ENCODE measurements at regions not wholly inside any gene's neighbourhood (a gene's known extent, or its start where the extent isn't known, plus 50 kb on each side); places are given as distances from the start of the nearest gene placed in this dataset.

DNA sequence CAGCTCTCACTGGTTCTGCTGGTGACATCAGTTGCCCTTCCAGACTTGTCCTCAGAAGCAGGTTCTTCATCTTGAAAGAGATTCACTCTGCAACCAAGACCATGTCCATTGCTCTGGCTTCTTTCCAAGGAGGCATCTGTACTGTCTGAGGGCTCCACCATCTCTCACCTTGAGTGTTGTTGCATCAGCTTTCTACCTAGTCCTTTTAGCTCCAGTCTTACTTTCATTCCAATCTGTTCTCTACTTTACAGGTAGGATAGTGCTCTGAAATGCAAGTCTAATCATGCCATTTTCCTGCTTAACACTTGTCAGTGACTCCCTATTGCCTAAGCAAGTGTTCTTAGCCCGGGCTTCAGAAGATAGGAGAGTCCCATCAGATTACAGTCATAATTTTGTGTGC lies 117.7 kb downstream of the EN1 start:
- intact Hi-C loops (cut with micrococcal nuclease) (no loop called here), in situ Hi-C loops (cut with MboI) (no loop called here)
- no peaks in the 10 kb centered on the region for H3K27me3 ChIP-seq (ENCODE audit: control insufficient read depth in 2 of 2, insufficient read depth in 2 of 2, low read length in 2 of 2)
- ChIA-PET POLR2A (no interaction called here), CTCF (ENCODE audit: low intra/inter-chr PET ratio) (no interaction called here)
- H3K9me1 ChIP-seq (ENCODE audit: control insufficient read depth, insufficient read depth, low read length), result no peaks in the 10 kb centered on the region
- H2AFZ ChIP-seq (ENCODE audit: low read depth, low read length), result peak overlapping the region; percentile 60
- no peak overlapping the region for H3K4me2 ChIP-seq (ENCODE audit: insufficient read depth, low read length)
- H3K4me1 ChIP-seq (replicated peaks in 1 of 2; ENCODE audit: control insufficient read depth in 2 of 2, insufficient read depth in 2 of 2, low read length in 2 of 2), result peaks cover 0 to 11% of the 10 kb centered on the region in 2 experiments; a peak in 3 of 5 replicates
- no peaks in the 10 kb centered on the region for H3K9me3 ChIP-seq (replicated peaks; ENCODE audit: control insufficient read depth, insufficient read depth, low read depth, low read length)
- H3K9ac ChIP-seq (ENCODE audit: insufficient read depth in 1 of 2, low read depth in 2 of 2, low read length in 2 of 2), result no peak overlapping the region; a peak in 1 of 4 replicates
- ATAC-seq (peak; percentile 68), DNase-seq (ENCODE audit: extremely low read depth in 1 of 4, low spot score in 3 of 4) (no peak), FAIRE-seq (peak; percentile 29)
- no peak overlapping the region for H3K27ac ChIP-seq (ENCODE audit: extremely low read depth, low read depth, low read length)
- H4K20me1 ChIP-seq (replicated peaks; ENCODE audit: control insufficient read depth, insufficient read depth, low read length), result no peaks in the 10 kb centered on the region
- WGBS (ENCODE audit: insufficient coverage, low coverage, missing lambda C conversion rate), result 0% methylated on average over 1 of the region's 1 CpG
- BruUV-seq (replicated peaks), result no TSS peak
- H3K4me3 ChIP-seq, result no peak overlapping the region
- H3K36me3 ChIP-seq (ENCODE audit: control insufficient read depth, insufficient read depth, low read length), result no peaks in the 10 kb centered on the region
- H3K79me2 ChIP-seq (ENCODE audit: control insufficient read depth, insufficient read depth, low read length), result no peaks in the 10 kb centered on the region
- peak; percentile 59 for TF ChIP-seq ATF3 (IDR thresholded peaks at IDR 0.05)
- no peak for TF ChIP-seq ATF3 (CRISPR knock-in tag; conservative IDR thresholded peaks at IDR 0.05)
- TF ChIP-seq SIX5 (IDR thresholded peaks at IDR 0.05; ENCODE audit: borderline replicate concordance in 1 of 2, insufficient read depth in 1 of 2, low read depth in 1 of 2, low read length in 2 of 2), result no peak
- no peak for TF ChIP-seq PTTG1 (tag; IDR thresholded peaks at IDR 0.05; ENCODE audit: low read depth)
- TF ChIP-seq ATF4 (CRISPR knock-in tag; IDR thresholded peaks at IDR 0.05), result 0 out of 2 replicates have a peak, but pooled peaks have one; percentile 26
- TF ChIP-seq CEBPG (CRISPR knock-in tag; IDR thresholded peaks at IDR 0.05), result peak; percentile 49; the same call in 1 of the 2 replicates
- TF ChIP-seq CEBPG (tag; conservative IDR thresholded peaks at IDR 0.05 in 1 of 2, IDR thresholded peaks at IDR 0.05 in 1 of 2), result peak; percentile 38 to 62; a peak in 3 of 4 replicates
- no peak for TF ChIP-seq ZNF695 (CRISPR knock-in tag; IDR thresholded peaks at IDR 0.05)
- no peak for TF ChIP-seq NFE2L1 (tag; IDR thresholded peaks at IDR 0.05; ENCODE audit: borderline replicate concordance, low read depth)
- no peak for TF ChIP-seq KDM5B (IDR thresholded peaks at IDR 0.05; ENCODE audit: insufficient replicate concordance, low read depth, low read length)
- TF ChIP-seq KDM1A (IDR thresholded peaks at IDR 0.05), result no peak
- no peak for TF ChIP-seq TARDBP (IDR thresholded peaks at IDR 0.05)
- no peak for TF ChIP-seq ZNF354B (CRISPR knock-in tag; IDR thresholded peaks at IDR 0.05)
- TF ChIP-seq CTBP1 (IDR thresholded peaks at IDR 0.05; ENCODE audit: borderline replicate concordance), result peak; percentile 37; the same call in 1 of the 2 replicates
- no peak for TF ChIP-seq TAF7 (tag; IDR thresholded peaks at IDR 0.05)
- peak; percentile 62; the same call in 1 of the 2 replicates for TF ChIP-seq HIVEP1 (CRISPR knock-in tag; IDR thresholded peaks at IDR 0.05)
- peak; percentile 53 for TF ChIP-seq CEBPB (tag; IDR thresholded peaks at IDR 0.05)
- no peak for TF ChIP-seq GABPB2 (CRISPR knock-in tag; conservative IDR thresholded peaks at IDR 0.05)
- no peak for TF ChIP-seq DEAF1 (CRISPR knock-in tag; IDR thresholded peaks at IDR 0.05)
- peak; percentile 37; the same call in 1 of the 2 replicates for TF ChIP-seq SMAD4 (CRISPR knock-in tag; conservative IDR thresholded peaks at IDR 0.05)

All from K562 (cell line).